ENCODE measurements at regions not wholly inside any gene's neighbourhood (a gene's known extent, or its start where the extent isn't known, plus 50 kb on each side); places are given as distances from the start of the nearest gene placed in this dataset.

DNA sequence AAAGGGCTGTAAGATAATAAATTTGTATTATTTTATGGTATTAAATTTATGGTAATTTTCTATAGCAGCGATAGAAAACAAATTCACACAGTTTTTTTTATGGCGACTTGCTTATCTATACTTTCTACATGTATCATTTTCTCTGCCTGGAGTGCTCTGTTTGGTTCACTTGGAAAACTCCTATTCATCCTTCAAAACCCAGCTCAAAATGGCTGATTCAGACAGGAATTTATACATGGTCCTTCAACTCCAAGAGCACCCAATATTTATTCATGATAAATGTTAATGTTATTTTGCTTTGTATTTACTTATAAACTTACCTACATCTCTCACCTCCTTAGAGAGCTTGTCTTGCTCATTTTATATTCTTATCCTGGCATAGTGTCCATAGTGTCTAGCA is 55.6 kb upstream of the SSX2IP start:
- Histone ChIP-seq H3K79me2 (ENCODE audit: control insufficient read depth, insufficient read depth, low read length) (no peaks in the 10 kb centered on the region), H3K27ac (ENCODE audit: control insufficient read depth, insufficient read depth, low read length) (no peak overlapping the region), H3K27me3 (ENCODE audit: control insufficient read depth, extremely low read depth, insufficient read depth, low read length) (no peaks in the 10 kb centered on the region), H3K36me3 (ENCODE audit: control insufficient read depth in 2 of 2, extremely low read depth in 1 of 2, insufficient read depth in 2 of 2, low read length in 2 of 2) (no peaks in the 10 kb centered on the region), H3K9ac (ENCODE audit: control insufficient read depth, extremely low read depth, insufficient read depth, low read length) (no peak overlapping the region), H2AFZ (ENCODE audit: control insufficient read depth, low read length) (no peak overlapping the region), H3K4me3 (ENCODE audit: control insufficient read depth in 2 of 3, extremely low read depth in 1 of 3, insufficient read depth in 2 of 3, low read depth in 1 of 3, low read length in 3 of 3) (no peak overlapping the region), H3K9me3 (ENCODE audit: control insufficient read depth, low read depth, low read length) (no peaks in the 10 kb centered on the region), H3K4me2 (ENCODE audit: control insufficient read depth, extremely low read depth, insufficient read depth, low read depth, low read length) (no peak overlapping the region), H3K4me1 (ENCODE audit: control insufficient read depth, extremely low read depth, insufficient read depth, low read length) (peaks cover 22% of the 10 kb centered on the region), H4K20me1 (ENCODE audit: control insufficient read depth, extremely low read depth, insufficient read depth, low read length) (no peaks in the 10 kb centered on the region), H3K9me1 (ENCODE audit: control insufficient read depth, extremely low read depth, insufficient read depth, low read length) (no peaks in the 10 kb centered on the region)
- FAIRE-seq = no peak
- dilution Hi-C loops (cut with MboI; ENCODE audit: extremely low pct_ligation_motif_present, low sequenced_read_pairs) = no loop called here
- no peak for DNase-seq (ENCODE audit: low read depth, low spot score)
- no peak for TF ChIP-seq EZH2 (IDR thresholded peaks at IDR 0.05; ENCODE audit: low read length)
- TF ChIP-seq, protein P1, sequence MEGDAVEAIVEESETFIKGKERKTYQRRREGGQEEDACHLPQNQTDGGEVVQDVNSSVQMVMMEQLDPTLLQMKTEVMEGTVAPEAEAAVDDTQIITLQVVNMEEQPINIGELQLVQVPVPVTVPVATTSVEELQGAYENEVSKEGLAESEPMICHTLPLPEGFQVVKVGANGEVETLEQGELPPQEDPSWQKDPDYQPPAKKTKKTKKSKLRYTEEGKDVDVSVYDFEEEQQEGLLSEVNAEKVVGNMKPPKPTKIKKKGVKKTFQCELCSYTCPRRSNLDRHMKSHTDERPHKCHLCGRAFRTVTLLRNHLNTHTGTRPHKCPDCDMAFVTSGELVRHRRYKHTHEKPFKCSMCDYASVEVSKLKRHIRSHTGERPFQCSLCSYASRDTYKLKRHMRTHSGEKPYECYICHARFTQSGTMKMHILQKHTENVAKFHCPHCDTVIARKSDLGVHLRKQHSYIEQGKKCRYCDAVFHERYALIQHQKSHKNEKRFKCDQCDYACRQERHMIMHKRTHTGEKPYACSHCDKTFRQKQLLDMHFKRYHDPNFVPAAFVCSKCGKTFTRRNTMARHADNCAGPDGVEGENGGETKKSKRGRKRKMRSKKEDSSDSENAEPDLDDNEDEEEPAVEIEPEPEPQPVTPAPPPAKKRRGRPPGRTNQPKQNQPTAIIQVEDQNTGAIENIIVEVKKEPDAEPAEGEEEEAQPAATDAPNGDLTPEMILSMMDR (optimal IDR thresholded peaks at IDR 0.05 in 1 of 3, IDR thresholded peaks at IDR 0.05 in 1 of 3, conservative IDR thresholded peaks at IDR 0.05 in 1 of 3; ENCODE audit: extremely low read depth in 1 of 3, insufficient read depth in 2 of 3, low read length in 3 of 3) = no peak

DNA sequence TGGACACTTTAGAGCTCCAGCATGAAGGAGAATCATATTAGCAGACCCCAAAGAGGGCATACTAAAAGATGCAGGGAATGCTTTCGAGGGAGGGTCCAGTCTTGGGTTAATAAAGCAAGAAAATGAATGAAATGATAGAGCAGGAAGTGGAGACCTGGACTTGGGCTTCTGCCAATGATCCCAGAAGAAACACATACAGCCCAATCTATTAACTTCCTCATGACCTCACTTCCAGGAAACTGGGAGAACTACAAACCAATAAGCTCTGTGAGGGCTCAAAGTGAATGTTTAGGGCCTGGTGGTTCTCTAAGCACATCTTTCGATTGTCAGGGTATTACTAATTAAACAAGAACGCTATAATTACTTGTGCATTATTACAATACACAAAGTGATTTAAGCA is 53.6 kb upstream of the SSX2IP start:
- dilution Hi-C loops (cut with MboI; ENCODE audit: extremely low pct_ligation_motif_present, low sequenced_read_pairs) = no loop called here
- FAIRE-seq = no peak

More for the DNA sequence above, 53.6 kb upstream of the SSX2IP start:
- no peaks in the 10 kb centered on the region for H3K79me2 ChIP-seq (ENCODE audit: control insufficient read depth, insufficient read depth, low read length)
- H2AFZ ChIP-seq (ENCODE audit: control insufficient read depth, low read length) = no peak overlapping the region
- no peak for DNase-seq (ENCODE audit: low read depth, low spot score)
- TF ChIP-seq, protein P1 (optimal IDR thresholded peaks at IDR 0.05 in 1 of 3, IDR thresholded peaks at IDR 0.05 in 1 of 3, conservative IDR thresholded peaks at IDR 0.05 in 1 of 3; ENCODE audit: extremely low read depth in 1 of 3, insufficient read depth in 2 of 3, low read length in 3 of 3) = no peak
- no peak for TF ChIP-seq EZH2 (IDR thresholded peaks at IDR 0.05; ENCODE audit: low read length)
- H3K36me3 ChIP-seq (ENCODE audit: control insufficient read depth in 2 of 2, extremely low read depth in 1 of 2, insufficient read depth in 2 of 2, low read length in 2 of 2) = no peaks in the 10 kb centered on the region
- no peaks in the 10 kb centered on the region for H3K9me1 ChIP-seq (ENCODE audit: control insufficient read depth, extremely low read depth, insufficient read depth, low read length)
- no peak overlapping the region for H3K4me3 ChIP-seq (ENCODE audit: control insufficient read depth in 2 of 3, extremely low read depth in 1 of 3, insufficient read depth in 2 of 3, low read depth in 1 of 3, low read length in 3 of 3)
- no peaks in the 10 kb centered on the region for H3K27me3 ChIP-seq (ENCODE audit: control insufficient read depth, extremely low read depth, insufficient read depth, low read length)
- H3K4me2 ChIP-seq (ENCODE audit: control insufficient read depth, extremely low read depth, insufficient read depth, low read depth, low read length) = no peak overlapping the region
- no peak overlapping the region for H3K27ac ChIP-seq (ENCODE audit: control insufficient read depth, insufficient read depth, low read length)
- no peaks in the 10 kb centered on the region for H4K20me1 ChIP-seq (ENCODE audit: control insufficient read depth, extremely low read depth, insufficient read depth, low read length)
- H3K9ac ChIP-seq (ENCODE audit: control insufficient read depth, extremely low read depth, insufficient read depth, low read length) = no peak overlapping the region
- H3K4me1 ChIP-seq (ENCODE audit: control insufficient read depth, extremely low read depth, insufficient read depth, low read length) = peaks cover 3% of the 10 kb centered on the region
- no peaks in the 10 kb centered on the region for H3K9me3 ChIP-seq (ENCODE audit: control insufficient read depth, low read depth, low read length)
